HepG2 (cell line): ENCODE measurements at regions not wholly inside any gene's neighbourhood (a gene's known extent, or its start where the extent isn't known, plus 50 kb on each side); places are given as distances from the start of the nearest gene placed in this dataset.

Experiments used
- ATAC-seq: fragments of 200-7000 bp; cut with Tn5 transposase; 3 replicates; pipeline ENCODE4 v1.9.1; 2020; ENCODE audit warnings: mild to moderate bottlenecking, moderate library complexity
- BruUV-seq: library from RNA; stranded (reverse); fragments of 400-500 nt; replicated peaks from 2 replicates; lab custom pipeline; 2021; lab: Mats Ljungman, UMichigan
- CTCF ChIA-PET: fragments of 300-600 bp; formaldehyde crosslinking; extraction: SDS; loops from one replicate; lab custom pipeline; 2021; ENCODE audit warnings: low total read pairs, inconsistent platforms, low intra/inter-chr PET ratio; lab: Yijun Ruan, JAX
- POLR2A ChIA-PET: fragments of 350-600 bp; sonication (Branson Sonifier 250); formaldehyde crosslinking; loops from one replicate; lab custom pipeline; 2020; ENCODE audit warnings: antibody characterized with exemption, inconsistent platforms; lab: Yijun Ruan, JAX
- DNase-seq: peaks from one replicate; pipeline ENCODE4 v3.0.0-alpha.2; 2015; ENCODE audit warnings: low spot score
- FAIRE-seq: peaks from 3 replicates; lab custom pipeline; 2011; peaks lifted over from hg19 to GRCh38; lab: Jason Lieb, UNC
- H2AFZ ChIP-seq: one replicate; pipeline ENCODE4 v1.6.1; 2011; ENCODE audit warnings: low read length, inconsistent platforms
- H3K27ac ChIP-seq: fragments of 300-600 bp; 3 replicates; pipeline ENCODE4 v1.8.0; 2011; ENCODE audit warnings: mixed run types, mild to moderate bottlenecking, mixed read lengths, low read length, inconsistent platforms; ENCODE audit not compliant: insufficient read depth; ENCODE audit errors: extremely low read length
- H3K27me3 ChIP-seq, 2 experiments: fragments of 200-600 bp in 1 of 2; 2 replicates in 1 of 2; 3 replicates in 1 of 2; pipeline versions ENCODE4 v1.6.0 to v1.8.0; 2011; ENCODE audit warnings: low read length in 2 of 2, mild to moderate bottlenecking in 2 of 2, moderate library complexity in 2 of 2, inconsistent platforms in 1 of 2; ENCODE audit not compliant: insufficient read depth in 2 of 2, control insufficient read depth in 1 of 2
- H3K36me3 ChIP-seq, 2 experiments: fragments of 200-600 bp in 1 of 2; replicated peaks in 1 of 2; 2 replicates in 1 of 2; 3 replicates in 1 of 2; pipeline versions ENCODE4 v1.5.1 to v1.8.0; 2011; ENCODE audit warnings: low read length in 2 of 2, inconsistent platforms in 1 of 2; ENCODE audit not compliant: insufficient read depth in 2 of 2, control insufficient read depth in 1 of 2
- H3K4me1 ChIP-seq: 2 replicates; pipeline ENCODE4 v1.5.1; 2012; ENCODE audit warnings: low read length, inconsistent platforms; ENCODE audit not compliant: insufficient read depth
- H3K4me2 ChIP-seq: 2 replicates; pipeline ENCODE4 v1.6.0; 2011; ENCODE audit warnings: low read depth, low read length, inconsistent platforms
- H3K4me3 ChIP-seq, 3 experiments: fragments of 200-600 bp in 1 of 3; sonication (generic), shearing (Covaris generic) in 1 of 3; replicated peaks in 1 of 3; 2 replicates each; pipeline ENCODE4 v1.5.1; 2011 to 2016; ENCODE audit warnings: low read length in 3 of 3, inconsistent platforms in 2 of 3, low read depth in 2 of 3, mild to moderate bottlenecking in 2 of 3, control low read depth in 1 of 3, mixed read lengths in 1 of 3; ENCODE audit not compliant: insufficient read depth in 1 of 3
- H3K79me2 ChIP-seq: one replicate; pipeline ENCODE4 v1.6.1; 2011; ENCODE audit warnings: low read length, inconsistent platforms; ENCODE audit not compliant: insufficient read depth
- H3K9ac ChIP-seq: 2 replicates; pipeline ENCODE4 v1.6.0; 2011; ENCODE audit warnings: mild to moderate bottlenecking, low read depth, low read length, inconsistent platforms; ENCODE audit not compliant: insufficient read depth
- H3K9me3 ChIP-seq: 2 replicates; pipeline ENCODE4 v1.5.1; 2012; ENCODE audit warnings: mild to moderate bottlenecking, low read length
- H4K20me1 ChIP-seq: 2 replicates; pipeline ENCODE4 v1.6.0; 2011; ENCODE audit warnings: inconsistent platforms, mild to moderate bottlenecking, low read length, moderate library complexity; ENCODE audit not compliant: insufficient read depth
- ARID2 ChIP-seq: sonication (generic); formaldehyde crosslinking; IDR thresholded peaks from 2 replicates; pipeline ENCODE4 v1.8.1; 2022; ENCODE audit warnings: mild to moderate bottlenecking, missing genetic modification reagents, borderline replicate concordance
- CC2D1A ChIP-seq: sonication (generic); formaldehyde crosslinking; IDR thresholded peaks from 2 replicates; pipeline ENCODE4 v1.8.1; 2023; ENCODE audit warnings: mild to moderate bottlenecking, missing genetic modification reagents
- SIN3B ChIP-seq: fragments of 150-350 bp; IDR thresholded peaks from 2 replicates; pipeline ENCODE4 v1.6.1; 2014; ENCODE audit warnings: low read length
- SP5 ChIP-seq: IDR thresholded peaks from 2 replicates; pipeline ENCODE4 v1.6.1; 2016; ENCODE audit warnings: low read depth, borderline replicate concordance
- ZNF20 ChIP-seq: sonication (generic); formaldehyde crosslinking; IDR thresholded peaks from 2 replicates; pipeline ENCODE4 v1.4.0; 2020; ENCODE audit warnings: mild to moderate bottlenecking, moderate library complexity, missing genetic modification reagents
- ZNF530 ChIP-seq: sonication (generic); formaldehyde crosslinking; IDR thresholded peaks from 2 replicates; pipeline ENCODE4 v1.5.0; 2020; ENCODE audit warnings: low read depth, mild to moderate bottlenecking, missing genetic modification reagents
- ZNF550 ChIP-seq: sonication (generic); formaldehyde crosslinking; IDR thresholded peaks from 2 replicates; pipeline ENCODE4 v1.4.0; 2020; ENCODE audit warnings: mild to moderate bottlenecking, missing genetic modification reagents, borderline replicate concordance
- ZNF552 ChIP-seq: sonication (generic); formaldehyde crosslinking; IDR thresholded peaks from 2 replicates; pipeline ENCODE4 v1.9.0; 2022; ENCODE audit warnings: missing genetic modification reagents, mild to moderate bottlenecking, borderline replicate concordance
- WGBS: methylation state at CpG from one replicate; pipeline ENCODE4 v1.1.6; 2017; ENCODE audit warnings: low lambda C conversion rate; 5-methylcytosine and 5-hydroxymethylcytosine counted together
- in situ Hi-C: cut with HindIII; loops from 2 replicates; pipeline ENCODE4 v1.10.0; 2017; ENCODE audit warnings: low pct_unique_long_range_greater_than_20kb; ENCODE audit not compliant: extremely low pct_ligation_motif_present
- intact Hi-C: fragments of 100-400 bp; cut with micrococcal nuclease; formaldehyde crosslinking; loops from one replicate; pipeline ENCODE4 v1.10.0; 2022; ENCODE audit not compliant: unreplicated experiment
- TF ChIP-seq, protein P1 (sequence below): sonication (generic); formaldehyde crosslinking; IDR thresholded peaks from 2 replicates; pipeline ENCODE4 v1.4.0; 2020; ENCODE audit warnings: missing genetic modification reagents
- TF ChIP-seq, protein P2 (sequence below): sonication (generic); formaldehyde crosslinking; IDR thresholded peaks from 2 replicates; pipeline ENCODE4 v1.8.0; 2022; ENCODE audit warnings: missing genetic modification reagents, mild to moderate bottlenecking, inconsistent platforms, borderline replicate concordance
- TF ChIP-seq, protein P3 (sequence below): sonication (generic); formaldehyde crosslinking; IDR thresholded peaks from 2 replicates; pipeline ENCODE4 v1.8.0; 2022; ENCODE audit warnings: missing genetic modification reagents, low read depth, mild to moderate bottlenecking, borderline replicate concordance
- TF ChIP-seq, protein P4 (sequence below): IDR thresholded peaks from 2 replicates; pipeline ENCODE4 v1.6.1; 2016

DNA sequence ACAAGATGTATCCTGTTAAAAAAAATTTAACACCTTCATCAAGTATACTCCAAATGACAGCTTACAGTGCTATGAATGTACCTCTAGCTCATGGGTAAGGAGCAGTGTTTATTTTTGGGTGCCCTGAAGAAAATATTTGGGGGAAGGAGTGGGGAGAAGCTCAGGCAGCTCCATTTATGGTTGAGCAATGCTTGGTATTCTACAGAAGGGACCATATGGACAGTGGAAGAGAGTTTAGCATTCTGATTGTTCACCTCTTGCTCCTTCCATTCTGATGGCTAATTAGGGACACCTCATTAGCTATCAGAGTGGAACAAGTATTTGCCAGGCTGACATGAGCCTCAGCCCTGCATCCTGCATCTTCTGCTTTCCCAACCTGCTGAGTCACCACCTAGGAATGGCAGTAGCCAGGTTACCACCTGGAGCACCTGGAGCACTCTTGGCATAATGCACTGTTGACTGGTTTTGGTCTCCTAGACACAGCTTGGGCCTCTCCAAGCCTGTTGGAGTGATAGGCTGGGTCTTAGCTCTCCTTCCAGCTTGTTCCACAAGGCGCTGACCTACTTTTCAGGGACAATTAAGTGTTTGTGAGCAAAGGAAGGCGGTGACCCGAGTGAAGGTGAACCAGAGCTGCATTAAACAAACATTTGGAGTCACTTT lies 62.0 kb upstream of the MACF1 start (continued):
- TF ChIP-seq, protein P1, sequence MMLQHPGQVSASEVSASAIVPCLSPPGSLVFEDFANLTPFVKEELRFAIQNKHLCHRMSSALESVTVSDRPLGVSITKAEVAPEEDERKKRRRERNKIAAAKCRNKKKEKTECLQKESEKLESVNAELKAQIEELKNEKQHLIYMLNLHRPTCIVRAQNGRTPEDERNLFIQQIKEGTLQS (CRISPR knock-in tag), result 0 out of 2 replicates have a peak, but pooled peaks have one; percentile 38

DNA sequence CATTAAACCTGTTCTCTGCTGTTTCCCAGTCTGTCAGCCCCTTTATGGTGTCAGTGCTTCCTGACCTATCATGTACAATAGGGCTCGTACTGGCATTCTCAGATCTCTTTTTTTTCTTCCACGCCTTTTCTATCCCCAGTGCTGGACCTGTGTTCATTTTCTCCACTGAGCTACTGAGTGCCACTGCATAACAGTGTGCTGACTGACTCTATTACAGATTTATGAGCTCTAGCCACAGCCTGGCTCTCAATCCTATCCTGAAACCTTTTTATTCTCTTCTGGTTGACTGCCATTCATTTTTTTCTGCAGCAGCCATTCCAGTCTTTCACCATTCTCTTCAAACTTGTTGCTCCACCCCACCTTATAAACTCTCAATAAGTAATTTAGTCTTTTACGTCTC lies 59.6 kb upstream of the MACF1 start:
- Histone ChIP-seq H3K9ac (no peak overlapping the region), H4K20me1 (no peaks in the 10 kb centered on the region), H3K9me3 (no peaks in the 10 kb centered on the region), H3K27me3 (no peaks in the 10 kb centered on the region; a peak in 1 of 5 replicates), H3K4me2 (no peak overlapping the region), H2AFZ (no peak overlapping the region), H3K79me2 (no peaks in the 10 kb centered on the region), H3K4me3 (no peak overlapping the region), H3K27ac (no peak overlapping the region), H3K4me1 (peaks cover 15% of the 10 kb centered on the region), H3K36me3 (no peaks in the 10 kb centered on the region)
- intact Hi-C loops, result no loop called here
- WGBS, result 96% methylated on average over 3 of the region's 3 CpGs
- in situ Hi-C loops, result no loop called here
- POLR2A ChIA-PET, result no interaction called here
- ATAC-seq (no peak), DNase-seq (no peak), FAIRE-seq (no peak)
- CTCF ChIA-PET, result no interaction called here
- no TSS peak for BruUV-seq
- TF ChIP-seq, protein P2, sequence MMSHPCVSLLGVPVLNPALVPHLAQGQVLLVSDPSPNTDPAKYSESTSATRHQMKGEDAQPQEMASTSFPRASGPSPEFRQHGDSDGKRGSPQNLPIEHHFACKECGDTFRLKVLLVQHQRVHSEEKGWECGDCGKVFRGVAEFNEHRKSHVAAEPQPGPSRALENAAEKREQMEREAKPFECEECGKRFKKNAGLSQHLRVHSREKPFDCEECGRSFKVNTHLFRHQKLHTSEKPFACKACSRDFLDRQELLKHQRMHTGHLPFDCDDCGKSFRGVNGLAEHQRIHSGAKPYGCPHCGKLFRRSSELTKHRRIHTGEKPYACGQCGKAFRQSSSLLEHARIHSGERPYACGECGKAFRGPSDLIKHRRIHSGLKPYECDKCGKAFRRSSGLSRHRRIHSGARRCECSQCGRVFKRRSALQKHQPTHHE (CRISPR knock-in tag), result no peak
- TF ChIP-seq, protein P3, sequence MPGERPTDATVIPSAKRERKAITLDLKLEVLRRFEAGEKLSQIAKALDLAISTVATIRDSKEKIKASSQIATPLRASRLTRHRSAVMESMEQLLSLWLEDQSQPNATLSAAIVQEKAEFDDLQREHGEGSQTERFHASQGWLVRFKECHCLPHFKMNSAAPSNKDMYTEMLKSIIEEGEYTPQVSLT (CRISPR knock-in tag), result no peak
- TF ChIP-seq ZNF552, result no peak
- no peak for TF ChIP-seq ZNF530
- no peak for TF ChIP-seq SIN3B
- no peak for TF ChIP-seq CC2D1A (CRISPR knock-in tag)
- TF ChIP-seq, protein P4, sequence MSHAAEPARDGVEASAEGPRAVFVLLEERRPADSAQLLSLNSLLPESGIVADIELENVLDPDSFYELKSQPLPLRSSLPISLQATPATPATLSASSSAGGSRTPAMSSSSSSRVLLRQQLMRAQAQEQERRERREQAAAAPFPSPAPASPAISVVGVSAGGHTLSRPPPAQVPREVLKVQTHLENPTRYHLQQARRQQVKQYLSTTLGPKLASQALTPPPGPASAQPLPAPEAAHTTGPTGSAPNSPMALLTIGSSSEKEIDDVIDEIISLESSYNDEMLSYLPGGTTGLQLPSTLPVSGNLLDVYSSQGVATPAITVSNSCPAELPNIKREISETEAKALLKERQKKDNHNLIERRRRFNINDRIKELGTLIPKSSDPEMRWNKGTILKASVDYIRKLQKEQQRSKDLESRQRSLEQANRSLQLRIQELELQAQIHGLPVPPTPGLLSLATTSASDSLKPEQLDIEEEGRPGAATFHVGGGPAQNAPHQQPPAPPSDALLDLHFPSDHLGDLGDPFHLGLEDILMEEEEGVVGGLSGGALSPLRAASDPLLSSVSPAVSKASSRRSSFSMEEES (CRISPR knock-in tag), result no peak
- TF ChIP-seq ZNF20 (CRISPR knock-in tag), result no peak
- TF ChIP-seq ZNF550 (CRISPR knock-in tag), result no peak
- TF ChIP-seq ARID2, result no peak
- TF ChIP-seq SP5 (CRISPR knock-in tag), result no peak
